Middle frontal gyrus (tissue), 1 donor: ENCODE measurements at regions not wholly inside any gene's neighbourhood (a gene's known extent, or its start where the extent isn't known, plus 50 kb on each side); places are given as distances from the start of the nearest gene placed in this dataset.
"Not testable (repeated sequence)": the region's sequence is repeated elsewhere in the genome, so short reads cannot be mapped to it uniquely, and the experiment has no call there.

Experiments
- DNase-seq: peaks from one replicate; pipeline ENCODE4 v3.0.0-alpha.2; 2015; ENCODE audit warnings: low spot score; ENCODE audit errors: extremely low spot score

- DNase-seq, result no peak
Measured at GRCh38 chr10:109287858-109288257, 635.5 kb downstream of the XPNPEP1 start.

- no peak for DNase-seq
Measured at GRCh38 chr10:109282510-109282909, 640.8 kb downstream of the XPNPEP1 start.

GRCh38 chr10:109281347-109281746 is 642.0 kb downstream of the XPNPEP1 start:
- no peak for DNase-seq

GRCh38 chr10:109280837-109281236 is 642.5 kb downstream of the XPNPEP1 start:
- DNase-seq, result no peak

GRCh38 chr10:109277456-109277855 is 645.9 kb downstream of the XPNPEP1 start:
- no peak for DNase-seq

- no peak for DNase-seq
Measured at GRCh38 chr10:109275960-109276359, 647.4 kb downstream of the XPNPEP1 start.

GRCh38 chr10:109274681-109275080 is 648.6 kb downstream of the XPNPEP1 start:
- no peak for DNase-seq

- DNase-seq, result no peak
Measured at GRCh38 chr10:109270173-109270572, 653.1 kb downstream of the XPNPEP1 start.

GRCh38 chr10:109264004-109264403 is 659.3 kb downstream of the XPNPEP1 start:
- no peak for DNase-seq

- no peak for DNase-seq
Measured at GRCh38 chr10:109261231-109261630, 662.1 kb downstream of the XPNPEP1 start.

- DNase-seq, result no peak
Measured at GRCh38 chr10:109259293-109259692, 664.0 kb downstream of the XPNPEP1 start.

GRCh38 chr10:109253306-109253705 is 670.0 kb downstream of the XPNPEP1 start:
- DNase-seq, result no peak

- no peak for DNase-seq
Measured at GRCh38 chr10:109250152-109250551, 673.2 kb downstream of the XPNPEP1 start.

GRCh38 chr10:109247814-109248213 is 675.5 kb downstream of the XPNPEP1 start:
- no peak for DNase-seq

GRCh38 chr10:109245821-109246220 is 677.5 kb downstream of the XPNPEP1 start:
- no peak for DNase-seq

- DNase-seq, result no peak
Measured at GRCh38 chr10:109239371-109239770, 683.9 kb downstream of the XPNPEP1 start.

- DNase-seq, result no peak
Measured at GRCh38 chr10:109237682-109238081, 685.6 kb downstream of the XPNPEP1 start.

GRCh38 chr10:109237050-109237449 is 686.3 kb downstream of the XPNPEP1 start:
- DNase-seq, result no peak

GRCh38 chr10:109223533-109223932 is 699.8 kb downstream of the XPNPEP1 start:
- DNase-seq, result not testable (repeated sequence)

- no peak for DNase-seq
Measured at GRCh38 chr10:109219935-109220605, 703.2 kb downstream of the XPNPEP1 start.

GRCh38 chr10:109218207-109218606 is 705.1 kb downstream of the XPNPEP1 start:
- no peak for DNase-seq

- no peak for DNase-seq
Measured at GRCh38 chr10:109215291-109216075, 707.8 kb downstream of the XPNPEP1 start.

- DNase-seq, result not testable (repeated sequence)
Measured at GRCh38 chr10:109214891-109215290, 708.4 kb downstream of the XPNPEP1 start.
